HEK293 (cell line): ENCODE measurements at regions not wholly inside any gene's neighbourhood (a gene's known extent, or its start where the extent isn't known, plus 50 kb on each side); places are given as distances from the start of the nearest gene placed in this dataset.

ENCODE experiments used
- CTCF ChIA-PET: fragments of 350-600 bp; formaldehyde crosslinking; extraction: SDS; loops from one replicate; lab custom pipeline; 2021; ENCODE audit warnings: antibody characterized with exemption; lab: Yijun Ruan, JAX
- POLR2A ChIA-PET: fragments of 300-600 bp; formaldehyde crosslinking; extraction: SDS; loops from one replicate; lab custom pipeline; 2020; ENCODE audit warnings: antibody characterized with exemption, inconsistent platforms; lab: Yijun Ruan, JAX
- H3K27ac ChIP-seq: fragments of 200-500 bp; sonication (Bioruptor generic); 2 replicates; pipeline ENCODE4 v1.5.1; 2014; ENCODE audit warnings: low read depth, low read length, control low read depth, inconsistent platforms; ENCODE audit errors: extremely low read depth
- H3K36me3 ChIP-seq, 2 experiments: fragments of 200-500 bp in 1 of 2; sonication (Bioruptor generic) in 1 of 2; 1 replicate in 1 of 2; 2 replicates in 1 of 2; pipeline ENCODE4 v1.5.1; 2014 to 2017; ENCODE audit warnings: inconsistent platforms in 2 of 2, low read length in 2 of 2; ENCODE audit not compliant: control insufficient read depth in 2 of 2, insufficient read depth in 1 of 2
- H3K4me1 ChIP-seq: fragments of 200-500 bp; sonication (Bioruptor generic); 2 replicates; pipeline ENCODE4 v1.5.1; 2014; ENCODE audit warnings: mild to moderate bottlenecking, low read length, inconsistent platforms; ENCODE audit not compliant: control insufficient read depth, insufficient read depth
- H3K4me3 ChIP-seq: 2 replicates; pipeline ENCODE4 v1.5.1; 2011; ENCODE audit warnings: low read depth, mild to moderate bottlenecking, control low read depth, low read length, moderate library complexity
- H3K9me3 ChIP-seq: fragments of 200-500 bp; sonication (Bioruptor generic); 2 replicates; pipeline ENCODE4 v1.5.1; 2014; ENCODE audit warnings: low read depth, low read length, inconsistent platforms; ENCODE audit not compliant: control insufficient read depth, insufficient read depth
- IKZF3 ChIP-seq: fragments of 450-650 bp; IDR thresholded peaks from 2 replicates; pipeline ENCODE4 v1.5.0; 2018; ENCODE audit warnings: missing biosample characterization, mild to moderate bottlenecking, missing genetic modification characterization, moderate library complexity
- PRDM2 ChIP-seq: fragments of 450-650 bp; formaldehyde crosslinking; IDR thresholded peaks from 2 replicates; pipeline ENCODE4 v1.5.1; 2016; ENCODE audit warnings: missing biosample characterization, missing genetic modification characterization, borderline replicate concordance
- PRDM6 ChIP-seq: fragments of 450-650 bp; formaldehyde crosslinking; IDR thresholded peaks from 2 replicates; pipeline ENCODE4 v1.5.1; 2017; ENCODE audit warnings: missing biosample characterization, missing genetic modification characterization
- TCF7L2 ChIP-seq: IDR thresholded peaks from 2 replicates; pipeline ENCODE4 v1.6.1; 2011; ENCODE audit warnings: low read depth, mild to moderate bottlenecking, inconsistent platforms, low read length, moderate library complexity, borderline replicate concordance
- ZNF114 ChIP-seq: fragments of 450-650 bp; formaldehyde crosslinking; IDR thresholded peaks from 2 replicates; pipeline ENCODE4 v1.5.0; 2017; ENCODE audit warnings: missing biosample characterization, missing genetic modification characterization
- ZNF2 ChIP-seq: fragments of 450-650 bp; formaldehyde crosslinking; IDR thresholded peaks from 2 replicates; pipeline ENCODE4 v1.5.1; 2016; ENCODE audit warnings: missing biosample characterization, missing genetic modification characterization
- ZNF211 ChIP-seq: fragments of 450-650 bp; formaldehyde crosslinking; IDR thresholded peaks from 2 replicates; pipeline ENCODE4 v1.5.1; 2016; ENCODE audit warnings: low read depth, missing biosample characterization, missing genetic modification characterization
- ZNF266 ChIP-seq: fragments of 450-650 bp; formaldehyde crosslinking; IDR thresholded peaks from 2 replicates; pipeline ENCODE4 v1.5.1; 2016; ENCODE audit warnings: missing biosample characterization, missing genetic modification characterization, low read depth
- ZNF48 ChIP-seq: fragments of 450-650 bp; formaldehyde crosslinking; IDR thresholded peaks from 2 replicates; pipeline ENCODE4 v1.5.1; 2016; ENCODE audit warnings: missing biosample characterization, missing genetic modification characterization
- ZNF514 ChIP-seq: fragments of 450-650 bp; formaldehyde crosslinking; IDR thresholded peaks from 2 replicates; pipeline ENCODE4 v1.5.1; 2016; ENCODE audit warnings: missing biosample characterization, missing genetic modification characterization
- ZNF544 ChIP-seq: fragments of 450-650 bp; formaldehyde crosslinking; IDR thresholded peaks from 2 replicates; pipeline ENCODE4 v1.5.0; 2017; ENCODE audit warnings: missing biosample characterization, missing genetic modification characterization
- ZNF571 ChIP-seq: fragments of 450-650 bp; formaldehyde crosslinking; IDR thresholded peaks from 2 replicates; pipeline ENCODE4 v1.5.0; 2017; ENCODE audit warnings: missing biosample characterization, missing genetic modification characterization
- ZNF707 ChIP-seq: fragments of 450-650 bp; formaldehyde crosslinking; IDR thresholded peaks from 2 replicates; pipeline ENCODE4 v1.5.1; 2016; ENCODE audit warnings: missing biosample characterization, missing genetic modification characterization
- ZNF777 ChIP-seq: fragments of 450-650 bp; formaldehyde crosslinking; IDR thresholded peaks from 2 replicates; pipeline ENCODE4 v1.5.1; 2017; ENCODE audit warnings: missing biosample characterization, missing genetic modification characterization, borderline replicate concordance
- ZNF792 ChIP-seq: fragments of 450-650 bp; formaldehyde crosslinking; IDR thresholded peaks from 2 replicates; pipeline ENCODE4 v1.5.1; 2016; ENCODE audit warnings: missing biosample characterization, missing genetic modification characterization
- TF ChIP-seq, protein P1 (sequence below): fragments of 450-650 bp; formaldehyde crosslinking; conservative IDR thresholded peaks from 2 replicates; pipeline ENCODE4 v1.5.1; 2016; ENCODE audit warnings: low read depth, missing biosample characterization, missing genetic modification characterization
- TF ChIP-seq, protein P2 (sequence below): fragments of 450-650 bp; formaldehyde crosslinking; IDR thresholded peaks from 2 replicates; pipeline ENCODE4 v1.5.1; 2016; ENCODE audit warnings: missing biosample characterization, missing genetic modification characterization

DNA sequence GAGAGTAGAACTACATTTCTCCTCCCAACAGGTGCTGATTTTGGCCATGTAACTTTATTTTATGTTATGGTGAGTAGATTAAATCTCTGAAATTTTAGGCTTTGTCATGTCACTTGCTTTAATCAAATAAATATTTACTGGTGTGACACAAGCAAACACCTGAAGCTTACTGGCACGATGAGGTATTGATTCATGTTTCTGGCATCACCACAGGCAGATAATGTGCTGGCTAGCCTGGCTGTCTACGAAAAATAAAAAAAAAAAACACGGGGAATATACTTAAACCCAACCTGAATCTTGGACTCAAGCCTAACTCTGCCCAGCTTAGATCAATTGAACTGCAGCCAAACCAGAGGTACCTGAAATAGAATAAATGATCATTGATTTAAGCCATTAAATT lies 65.6 kb upstream of the CADM2 start:
- ChIA-PET POLR2A (no interaction called here), CTCF (no interaction called here)
- H3K9me3 ChIP-seq = no peaks in the 10 kb centered on the region
- no peak overlapping the region for H3K27ac ChIP-seq
- TF ChIP-seq IKZF3 (tag by site-specific recombination) (no peak), PRDM6 (tag by site-specific recombination) (no peak), ZNF48 (tag by site-specific recombination) (no peak), TCF7L2 (no peak), ZNF514 (no peak), ZNF266 (tag by site-specific recombination) (no peak), PRDM2 (no peak), ZNF211 (tag by site-specific recombination) (no peak), ZNF114 (no peak), ZNF792 (tag by site-specific recombination) (no peak), ZNF777 (tag by site-specific recombination) (no peak)
- TF ChIP-seq, protein P1, sequence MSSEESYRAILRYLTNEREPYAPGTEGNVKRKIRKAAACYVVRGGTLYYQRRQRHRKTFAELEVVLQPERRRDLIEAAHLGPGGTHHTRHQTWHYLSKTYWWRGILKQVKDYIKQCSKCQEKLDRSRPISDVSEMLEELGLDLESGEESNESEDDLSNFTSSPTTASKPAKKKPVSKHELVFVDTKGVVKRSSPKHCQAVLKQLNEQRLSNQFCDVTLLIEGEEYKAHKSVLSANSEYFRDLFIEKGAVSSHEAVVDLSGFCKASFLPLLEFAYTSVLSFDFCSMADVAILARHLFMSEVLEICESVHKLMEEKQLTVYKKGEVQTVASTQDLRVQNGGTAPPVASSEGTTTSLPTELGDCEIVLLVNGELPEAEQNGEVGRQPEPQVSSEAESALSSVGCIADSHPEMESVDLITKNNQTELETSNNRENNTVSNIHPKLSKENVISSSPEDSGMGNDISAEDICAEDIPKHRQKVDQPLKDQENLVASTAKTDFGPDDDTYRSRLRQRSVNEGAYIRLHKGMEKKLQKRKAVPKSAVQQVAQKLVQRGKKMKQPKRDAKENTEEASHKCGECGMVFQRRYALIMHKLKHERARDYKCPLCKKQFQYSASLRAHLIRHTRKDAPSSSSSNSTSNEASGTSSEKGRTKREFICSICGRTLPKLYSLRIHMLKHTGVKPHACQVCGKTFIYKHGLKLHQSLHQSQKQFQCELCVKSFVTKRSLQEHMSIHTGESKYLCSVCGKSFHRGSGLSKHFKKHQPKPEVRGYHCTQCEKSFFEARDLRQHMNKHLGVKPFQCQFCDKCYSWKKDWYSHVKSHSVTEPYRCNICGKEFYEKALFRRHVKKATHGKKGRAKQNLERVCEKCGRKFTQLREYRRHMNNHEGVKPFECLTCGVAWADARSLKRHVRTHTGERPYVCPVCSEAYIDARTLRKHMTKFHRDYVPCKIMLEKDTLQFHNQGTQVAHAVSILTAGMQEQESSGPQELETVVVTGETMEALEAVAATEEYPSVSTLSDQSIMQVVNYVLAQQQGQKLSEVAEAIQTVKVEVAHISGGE (tag by site-specific recombination) = no peak
- TF ChIP-seq, protein P2, sequence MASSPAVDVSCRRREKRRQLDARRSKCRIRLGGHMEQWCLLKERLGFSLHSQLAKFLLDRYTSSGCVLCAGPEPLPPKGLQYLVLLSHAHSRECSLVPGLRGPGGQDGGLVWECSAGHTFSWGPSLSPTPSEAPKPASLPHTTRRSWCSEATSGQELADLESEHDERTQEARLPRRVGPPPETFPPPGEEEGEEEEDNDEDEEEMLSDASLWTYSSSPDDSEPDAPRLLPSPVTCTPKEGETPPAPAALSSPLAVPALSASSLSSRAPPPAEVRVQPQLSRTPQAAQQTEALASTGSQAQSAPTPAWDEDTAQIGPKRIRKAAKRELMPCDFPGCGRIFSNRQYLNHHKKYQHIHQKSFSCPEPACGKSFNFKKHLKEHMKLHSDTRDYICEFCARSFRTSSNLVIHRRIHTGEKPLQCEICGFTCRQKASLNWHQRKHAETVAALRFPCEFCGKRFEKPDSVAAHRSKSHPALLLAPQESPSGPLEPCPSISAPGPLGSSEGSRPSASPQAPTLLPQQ (tag by site-specific recombination) = no peak
- H3K4me3 ChIP-seq = no peak overlapping the region
- no peaks in the 10 kb centered on the region for H3K36me3 ChIP-seq
- no peaks in the 10 kb centered on the region for H3K4me1 ChIP-seq

DNA sequence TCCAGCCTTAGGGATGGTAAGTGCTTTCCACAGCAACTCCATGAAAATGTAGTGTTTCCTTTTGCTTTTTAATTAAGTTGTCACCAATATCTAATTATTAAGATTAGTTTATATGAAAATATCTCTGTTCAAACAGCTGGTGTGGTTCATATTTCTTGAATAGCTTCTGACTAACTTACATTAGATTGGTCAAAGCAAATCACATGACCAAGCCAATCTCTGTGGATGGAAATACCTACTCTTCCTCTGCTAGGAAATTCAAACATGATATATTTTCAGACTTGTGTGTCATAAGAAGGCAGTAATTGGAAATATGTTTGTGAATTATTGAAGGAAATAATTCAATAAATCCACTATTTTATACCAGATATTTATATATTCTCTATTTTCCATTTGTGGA lies 54.6 kb upstream of the CADM2 start:
- POLR2A ChIA-PET = no interaction called here
- H3K9me3 ChIP-seq = no peaks in the 10 kb centered on the region
- TF ChIP-seq ZNF2 (tag by site-specific recombination) (no peak), ZNF571 (tag by site-specific recombination) (no peak), ZNF544 (tag by site-specific recombination) (no peak), ZNF707 (tag by site-specific recombination) (no peak)
- no peak overlapping the region for H3K27ac ChIP-seq
- CTCF ChIA-PET = no interaction called here
- H3K4me1 ChIP-seq = no peaks in the 10 kb centered on the region
- H3K36me3 ChIP-seq = no peaks in the 10 kb centered on the region
- H3K4me3 ChIP-seq = no peak overlapping the region
